ENCODE measurements at regions not wholly inside any gene's neighbourhood (a gene's known extent, or its start where the extent isn't known, plus 50 kb on each side); places are given as distances from the start of the nearest gene placed in this dataset.
"Not testable (repeated sequence)": the region's sequence is repeated elsewhere in the genome, so short reads cannot be mapped to it uniquely, and the experiment has no call there.

GRCh38 chr4:81756042-81756441 lies 284.3 kb upstream of the RASGEF1B start:
- FAIRE-seq = no peak

GRCh38 chr4:81754169-81754568 lies 282.5 kb upstream of the RASGEF1B start:
- no peak for FAIRE-seq

GRCh38 chr4:81751531-81752289 lies 280.0 kb upstream of the RASGEF1B start:
- FAIRE-seq = no peak

- peak; percentile 18 for FAIRE-seq
Measured at GRCh38 chr4:81747242-81747930, 275.7 kb upstream of the RASGEF1B start.

- FAIRE-seq = no peak
Measured at GRCh38 chr4:81746773-81747172, 275.1 kb upstream of the RASGEF1B start.

GRCh38 chr4:81746071-81746470 lies 274.4 kb upstream of the RASGEF1B start:
- no peak for FAIRE-seq

- no peak for FAIRE-seq
Measured at GRCh38 chr4:81745050-81745449, 273.3 kb upstream of the RASGEF1B start.

- FAIRE-seq = no peak
Measured at GRCh38 chr4:81743731-81744435, 272.2 kb upstream of the RASGEF1B start.

GRCh38 chr4:81740487-81740886 lies 268.8 kb upstream of the RASGEF1B start:
- FAIRE-seq = no peak

GRCh38 chr4:81738891-81739290 lies 267.2 kb upstream of the RASGEF1B start:
- FAIRE-seq = no peak

GRCh38 chr4:81737865-81738559 lies 266.3 kb upstream of the RASGEF1B start:
- no peak for FAIRE-seq

GRCh38 chr4:81736324-81736723 lies 264.6 kb upstream of the RASGEF1B start:
- no peak for FAIRE-seq

- no peak for FAIRE-seq
Measured at GRCh38 chr4:81732980-81733379, 261.3 kb upstream of the RASGEF1B start.

- FAIRE-seq = no peak
Measured at GRCh38 chr4:81724925-81725329, 253.2 kb upstream of the RASGEF1B start.

GRCh38 chr4:81723927-81724587 lies 252.3 kb upstream of the RASGEF1B start:
- FAIRE-seq = no peak

GRCh38 chr4:81723019-81723884 lies 251.5 kb upstream of the RASGEF1B start:
- no peak for FAIRE-seq

- FAIRE-seq = no peak
Measured at GRCh38 chr4:81722290-81722851, 250.7 kb upstream of the RASGEF1B start.

- FAIRE-seq = no peak
Measured at GRCh38 chr4:81715757-81716156, 244.1 kb upstream of the RASGEF1B start.

GRCh38 chr4:81715357-81715756 lies 243.7 kb upstream of the RASGEF1B start:
- not testable (repeated sequence) for FAIRE-seq

- no peak for FAIRE-seq
Measured at GRCh38 chr4:81714291-81714690, 242.6 kb upstream of the RASGEF1B start.

- no peak for FAIRE-seq
Measured at GRCh38 chr4:81712714-81713113, 241.0 kb upstream of the RASGEF1B start.

All from colon (tissue), 2 donors.